SIG-M5 treated with dmso at 0.1 percent for 504 hours (cell line): ENCODE measurements at regions not wholly inside any gene's neighbourhood (a gene's known extent, or its start where the extent isn't known, plus 50 kb on each side); places are given as distances from the start of the nearest gene placed in this dataset.

ENCODE experiments used
- DNase-seq: peaks from one replicate; lab custom pipeline; 2025; ENCODE audit not compliant: unreplicated experiment; lab: John Stamatoyannopoulos, UW

- DNase-seq, result no peak
Observed at GRCh38 chr6:14707276-14707675, 538.6 kb upstream of the JARID2 start.

GRCh38 chr6:14707971-14708465 lies 537.9 kb upstream of the JARID2 start:
- no peak for DNase-seq

- DNase-seq, result no peak
Observed at GRCh38 chr6:14709066-14709670, 536.7 kb upstream of the JARID2 start.

- no peak for DNase-seq
Observed at GRCh38 chr6:14709900-14710299, 536.0 kb upstream of the JARID2 start.

- DNase-seq, result no peak
Observed at GRCh38 chr6:14710421-14710820, 535.4 kb upstream of the JARID2 start.

GRCh38 chr6:14711056-14711703 lies 534.7 kb upstream of the JARID2 start:
- peak; percentile 85 for DNase-seq

- no peak for DNase-seq
Observed at GRCh38 chr6:14711704-14712379, 534.0 kb upstream of the JARID2 start.

GRCh38 chr6:14713008-14713960 lies 532.6 kb upstream of the JARID2 start:
- DNase-seq, result no peak

GRCh38 chr6:14713966-14714631 lies 531.8 kb upstream of the JARID2 start:
- DNase-seq, result no peak

- DNase-seq, result no peak
Observed at GRCh38 chr6:14715076-14715475, 530.8 kb upstream of the JARID2 start.

- no peak for DNase-seq
Observed at GRCh38 chr6:14716499-14717146, 529.2 kb upstream of the JARID2 start.

GRCh38 chr6:14717307-14717706 lies 528.6 kb upstream of the JARID2 start:
- DNase-seq, result no peak

GRCh38 chr6:14718861-14719260 lies 527.0 kb upstream of the JARID2 start:
- no peak for DNase-seq

GRCh38 chr6:14719270-14719669 lies 526.6 kb upstream of the JARID2 start:
- no peak for DNase-seq

- no peak for DNase-seq
Observed at GRCh38 chr6:14720411-14721102, 525.3 kb upstream of the JARID2 start.

- peak; percentile 92 for DNase-seq
Observed at GRCh38 chr6:14721103-14721758, 524.6 kb upstream of the JARID2 start.

GRCh38 chr6:14722001-14722562 lies 523.8 kb upstream of the JARID2 start:
- DNase-seq, result no peak

- DNase-seq, result no peak
Observed at GRCh38 chr6:14722704-14723103, 523.2 kb upstream of the JARID2 start.
